Activated CD4-positive, alpha-beta T cell treated with anti-CD3 and anti-CD28 coated beads, Interleukin-10, Interleukin-2, amounts not matched to agents 100 ng/mL and 50 ng/mL, durations not matched to agents 16 hours and 8 hours (primary cell): ENCODE measurements at regions not wholly inside any gene's neighbourhood (a gene's known extent, or its start where the extent isn't known, plus 50 kb on each side); places are given as distances from the start of the nearest gene placed in this dataset.

ENCODE experiments used
- DNase-seq: peaks from one replicate; pipeline ENCODE4 v3.0.0-alpha.2; 2020

DNA sequence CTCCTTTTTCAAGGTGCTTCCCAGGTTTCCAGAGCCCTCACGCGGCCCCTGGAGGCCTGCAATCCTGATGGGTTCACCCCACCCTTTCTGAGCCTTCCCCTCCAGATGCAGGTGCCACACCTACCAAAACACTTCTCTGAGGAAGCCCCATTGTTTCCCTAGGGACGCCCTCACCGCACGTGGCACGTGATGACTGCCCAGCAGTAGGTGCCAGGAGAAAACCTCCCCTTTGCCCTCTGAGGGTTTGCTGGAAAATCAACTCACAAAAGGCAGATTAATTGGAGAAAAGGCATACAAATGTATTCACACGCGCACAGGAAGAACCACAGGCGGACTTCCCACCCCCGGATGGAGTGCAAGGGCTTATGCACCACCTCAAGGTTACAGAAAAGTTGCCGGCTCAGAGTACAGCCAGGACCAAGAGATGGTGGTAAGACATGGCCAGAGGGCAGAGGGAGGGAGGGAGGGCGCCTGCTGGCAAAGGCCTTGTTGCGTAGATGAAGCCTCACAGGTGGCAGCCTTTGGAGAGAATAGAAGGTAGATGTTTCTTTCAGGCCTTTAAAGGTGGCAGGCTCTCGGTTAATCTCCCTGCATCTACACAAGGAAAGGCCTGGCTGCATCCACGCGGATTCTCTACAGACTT is 269.4 kb upstream of the RAB6C start:
- DNase-seq = no peak

DNA sequence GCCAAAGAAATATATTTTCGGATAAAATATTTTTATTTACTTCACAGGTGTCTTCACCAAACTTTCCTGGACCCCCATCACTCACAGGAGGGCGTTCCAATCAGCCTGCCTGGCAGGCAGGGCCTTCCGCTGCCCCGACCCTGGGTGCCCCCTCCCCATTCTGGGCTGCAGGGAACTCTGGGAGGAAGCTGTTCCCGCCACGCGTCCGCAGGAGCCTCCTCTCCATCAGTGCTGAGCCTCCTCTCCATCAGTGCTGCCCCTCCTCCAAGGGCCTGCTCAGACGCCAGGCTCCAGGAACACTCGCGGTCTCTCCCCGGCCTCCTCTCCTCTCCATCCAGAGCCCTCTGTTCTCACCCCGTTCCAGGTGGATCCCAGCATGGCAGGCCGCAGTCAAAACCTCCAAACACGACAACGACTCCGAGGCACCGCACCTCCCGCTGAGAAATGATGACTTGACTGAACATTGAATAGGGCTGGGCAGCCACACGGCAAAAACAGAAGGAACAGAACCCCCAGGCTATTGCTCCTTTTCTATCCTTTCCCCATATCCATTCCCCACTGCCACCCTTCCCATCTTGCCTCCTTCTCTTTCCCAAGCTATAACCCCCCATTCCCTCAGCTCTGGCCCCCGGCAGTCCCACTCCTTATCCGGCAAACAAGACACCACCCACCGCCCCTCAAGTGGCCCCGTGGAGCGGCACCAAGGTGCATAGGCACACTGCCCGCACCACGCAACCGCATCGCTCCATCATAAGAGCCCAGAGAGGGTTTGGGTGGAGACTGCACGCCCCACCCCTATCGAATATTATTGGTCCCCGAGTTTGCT is 268.6 kb upstream of the RAB6C start:
- DNase-seq = no peak

DNA sequence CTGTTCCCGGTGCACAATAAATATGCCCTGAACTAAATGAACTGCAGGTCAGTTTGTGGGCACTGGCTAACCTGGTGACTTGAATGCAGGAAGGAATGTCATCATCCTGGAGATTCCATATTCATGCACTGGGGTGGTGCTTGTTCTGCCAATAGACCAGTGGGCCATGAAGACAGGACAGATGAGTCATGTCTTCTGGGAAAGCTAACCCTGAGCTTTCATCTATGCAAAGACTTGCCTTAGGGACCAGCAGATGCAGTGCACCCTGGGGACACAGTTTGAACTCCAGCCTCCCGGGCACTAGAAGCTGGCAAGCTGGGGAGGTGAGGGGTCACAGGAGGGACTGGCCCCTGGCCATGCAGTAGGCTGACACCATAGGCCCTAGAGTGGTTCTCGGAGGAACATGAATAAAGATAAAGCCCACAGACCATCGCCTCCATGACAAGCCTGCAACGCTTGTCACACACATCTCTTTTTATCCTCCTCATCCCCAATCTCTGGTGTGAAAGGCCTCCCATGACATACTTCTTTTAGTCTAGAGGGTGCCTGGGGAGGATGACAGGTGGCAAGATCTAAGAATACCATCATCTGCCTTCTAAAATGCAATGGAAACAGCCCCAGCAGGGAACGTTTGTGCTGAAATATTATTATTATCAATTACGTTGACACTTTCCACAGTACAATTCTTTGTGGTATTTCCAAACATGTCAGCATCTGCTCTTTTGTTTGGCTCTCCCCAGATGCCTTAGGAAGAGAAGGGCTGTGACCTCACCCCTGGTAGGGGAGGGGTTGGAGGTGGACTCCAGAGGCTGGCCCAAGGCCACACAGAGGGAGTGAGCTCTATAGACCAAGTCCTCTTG is 267.4 kb upstream of the RAB6C start:
- DNase-seq = no peak

GRCh38 chr2:129712676-129712985 is 266.8 kb upstream of the RAB6C start:
- DNase-seq = no peak

DNA sequence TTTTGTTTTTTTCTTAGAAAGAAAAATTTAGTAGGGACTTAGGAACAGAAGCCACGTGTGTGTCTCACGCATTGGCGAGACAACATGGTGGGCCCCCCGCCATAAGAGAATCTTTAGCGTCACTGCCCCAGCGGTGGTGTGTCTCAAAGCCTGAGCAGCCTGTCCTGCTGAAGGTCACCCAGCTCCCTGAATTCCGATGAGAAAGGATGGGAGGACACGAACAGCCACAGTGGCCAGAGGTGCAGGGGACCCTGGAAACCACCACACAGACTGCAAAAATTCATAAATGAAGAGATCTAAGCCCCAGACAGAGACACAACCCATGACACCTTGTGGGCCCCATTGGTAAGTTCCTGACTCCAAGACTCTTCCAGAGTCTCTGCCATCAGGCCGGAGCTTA is 266.1 kb upstream of the RAB6C start:
- DNase-seq = no peak

DNA sequence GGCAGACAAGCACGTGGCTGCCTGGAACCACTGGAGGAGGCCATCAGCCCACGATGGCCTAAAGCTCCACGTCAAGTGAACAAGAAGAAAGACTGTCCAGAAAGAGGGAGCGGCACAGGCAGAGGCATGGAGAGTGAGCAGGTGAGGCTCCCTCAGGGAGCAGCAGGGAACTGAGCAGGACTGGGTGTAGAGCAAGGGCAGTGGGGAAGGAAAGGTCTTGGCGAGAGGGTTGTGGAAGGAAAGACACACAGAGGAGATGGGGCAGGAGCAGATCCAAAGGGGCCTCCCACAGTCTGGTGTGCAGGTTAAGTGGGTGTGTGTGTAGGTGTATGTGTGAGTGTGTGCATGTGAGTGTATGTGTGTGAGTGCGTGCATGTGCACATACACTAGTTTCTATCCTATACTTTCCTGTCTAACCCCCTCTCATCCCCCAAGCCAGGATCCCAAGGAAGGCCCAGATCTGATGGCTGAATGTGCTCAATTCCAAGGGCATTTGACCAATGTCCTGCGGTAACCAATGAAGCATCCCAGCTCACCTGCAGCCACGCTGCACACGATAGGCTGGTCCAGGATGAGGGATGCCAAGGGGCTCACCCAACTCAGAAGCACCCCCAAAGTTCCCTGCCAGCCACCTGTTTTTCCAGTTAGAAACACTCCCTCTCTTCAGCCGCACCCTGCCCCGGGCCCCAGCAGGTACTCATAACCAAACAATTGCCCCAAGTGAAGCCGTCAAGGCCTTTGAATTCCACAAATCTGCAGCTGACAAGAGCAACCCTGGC is 262.5 kb upstream of the RAB6C start:
- no peak for DNase-seq

- no peak for DNase-seq
Measured at GRCh38 chr2:129717560-129718130, 261.8 kb upstream of the RAB6C start.

- no peak for DNase-seq
Measured at GRCh38 chr2:129719335-129719734, 260.1 kb upstream of the RAB6C start.

DNA sequence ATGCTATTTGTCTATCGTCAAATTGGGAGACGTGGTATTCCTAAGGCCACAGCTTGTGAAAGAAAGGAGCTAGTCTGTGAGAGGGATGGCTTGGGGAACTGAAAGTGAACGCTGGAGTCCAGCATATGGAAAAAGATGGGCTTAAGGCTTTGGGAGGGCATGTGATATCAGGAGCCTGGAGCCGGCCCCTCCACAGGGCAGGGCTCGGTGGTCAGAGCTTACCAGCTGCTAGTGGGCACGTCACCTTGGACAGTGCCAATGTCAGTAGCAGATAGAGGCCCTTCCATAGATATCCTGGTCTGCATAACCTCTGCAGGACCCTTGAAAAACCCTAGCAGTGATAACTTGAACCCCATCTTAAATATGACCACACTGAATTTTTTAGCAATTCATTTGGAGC is 259.1 kb upstream of the RAB6C start:
- DNase-seq = no peak

DNA sequence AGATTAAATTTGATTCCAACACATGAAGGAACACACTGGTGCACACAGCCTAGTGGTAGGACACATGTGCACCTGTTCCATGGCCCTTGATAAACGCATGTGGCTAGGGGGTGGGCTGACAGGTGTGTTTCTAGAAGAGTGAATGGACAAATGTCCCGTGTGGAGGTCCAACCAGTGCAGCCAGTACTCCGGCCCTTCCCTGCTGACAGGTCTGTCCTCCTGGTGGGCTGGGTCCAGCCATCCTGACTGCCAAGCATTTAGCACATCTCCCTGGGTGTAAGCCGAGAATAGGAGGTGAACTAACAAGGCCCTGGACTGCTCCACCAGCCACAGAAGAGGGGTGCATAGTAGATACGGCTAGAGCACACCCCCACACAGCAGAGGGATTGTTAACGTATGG is 258.7 kb upstream of the RAB6C start:
- DNase-seq = no peak

DNA sequence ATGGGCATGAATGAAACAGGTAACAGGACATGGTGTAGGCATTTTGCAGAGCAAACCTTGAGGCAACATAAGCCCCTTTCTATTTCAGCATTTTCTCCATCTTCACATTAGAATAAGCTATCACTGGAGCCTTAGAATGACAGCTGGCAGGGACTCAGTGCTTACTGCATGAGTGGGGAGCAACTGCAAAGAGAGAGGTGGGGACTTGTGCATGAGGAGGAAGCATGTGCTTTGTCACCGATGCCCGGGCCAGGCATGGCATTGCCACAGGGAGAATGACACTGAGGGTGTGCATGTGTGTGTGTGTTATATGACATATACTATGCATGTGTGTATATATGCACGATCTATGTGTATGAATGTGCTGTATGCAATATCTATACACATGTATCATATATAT is 258.2 kb upstream of the RAB6C start:
- DNase-seq = no peak

GRCh38 chr2:129721846-129722245 is 257.6 kb upstream of the RAB6C start:
- DNase-seq = no peak

DNA sequence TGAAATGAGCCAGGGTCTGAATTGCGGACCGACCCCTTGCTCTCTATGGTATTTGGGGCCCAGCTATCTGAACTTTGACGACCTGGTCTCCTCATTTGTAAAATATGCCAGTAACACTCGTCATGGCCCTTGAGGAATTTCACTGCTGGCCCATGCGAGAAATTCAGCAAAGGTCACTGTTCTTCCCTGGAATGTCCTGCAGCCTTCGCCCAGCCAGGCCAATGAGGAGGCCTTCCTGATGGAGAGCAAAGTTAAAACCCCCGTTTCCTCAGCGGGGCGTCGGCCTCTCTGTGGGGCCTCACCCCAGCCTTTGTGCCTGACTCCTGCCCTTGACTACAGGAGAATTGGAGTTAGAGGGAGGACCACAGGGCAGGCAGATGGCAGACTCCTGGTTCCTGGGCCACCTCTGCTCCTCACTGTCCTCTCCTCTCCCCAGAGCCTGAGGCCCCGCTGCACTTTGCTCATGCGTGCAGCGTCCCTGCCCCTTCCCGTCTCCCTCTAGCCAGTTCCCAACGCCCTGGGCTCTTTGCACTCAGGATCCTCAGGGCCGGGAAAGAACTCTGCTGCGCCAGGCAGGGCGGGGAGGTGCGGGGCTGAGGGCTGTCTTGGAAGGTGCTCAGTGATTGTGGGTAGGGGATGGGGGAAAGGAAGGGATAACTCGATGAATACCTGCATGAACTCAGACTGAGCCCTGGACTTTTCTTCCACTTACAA is 257.0 kb upstream of the RAB6C start:
- no peak for DNase-seq

- no peak for DNase-seq
Measured at GRCh38 chr2:129723277-129724020, 256.0 kb upstream of the RAB6C start.

DNA sequence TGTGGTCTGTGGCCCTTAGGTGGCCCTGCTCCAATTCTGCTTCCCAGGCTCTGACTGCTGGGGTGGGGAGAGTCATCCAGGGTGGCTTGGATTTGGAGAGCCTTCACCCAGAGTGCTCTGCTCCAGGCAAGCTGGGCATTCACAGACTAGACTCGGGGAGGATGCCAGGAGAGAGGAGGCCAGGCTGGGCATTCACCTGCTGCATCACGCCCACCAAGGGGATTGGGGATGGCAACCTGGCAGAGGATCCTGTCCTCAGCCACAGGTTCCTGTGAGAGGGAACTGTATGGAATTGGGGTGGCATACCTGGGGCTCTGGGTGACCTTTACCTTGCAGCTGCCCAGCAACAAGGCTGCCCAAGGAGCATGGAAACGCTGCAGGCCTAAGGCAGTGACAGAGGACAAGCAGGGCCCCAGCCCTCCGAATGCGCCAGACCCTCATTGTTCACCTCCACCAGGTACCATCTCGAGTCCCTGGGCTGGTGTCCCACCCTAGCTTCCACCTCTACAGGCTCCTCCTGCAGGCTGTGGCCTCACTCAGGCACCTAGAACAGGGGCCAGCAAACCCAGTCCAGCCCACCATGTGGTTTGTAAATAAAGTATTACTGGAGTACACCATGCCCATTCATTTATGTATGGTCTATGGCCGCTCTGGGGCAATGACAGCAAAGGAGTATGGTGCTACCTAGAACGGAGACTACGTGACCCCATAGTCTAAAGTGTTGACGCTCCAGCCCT is 255.3 kb upstream of the RAB6C start:
- DNase-seq = no peak

DNA sequence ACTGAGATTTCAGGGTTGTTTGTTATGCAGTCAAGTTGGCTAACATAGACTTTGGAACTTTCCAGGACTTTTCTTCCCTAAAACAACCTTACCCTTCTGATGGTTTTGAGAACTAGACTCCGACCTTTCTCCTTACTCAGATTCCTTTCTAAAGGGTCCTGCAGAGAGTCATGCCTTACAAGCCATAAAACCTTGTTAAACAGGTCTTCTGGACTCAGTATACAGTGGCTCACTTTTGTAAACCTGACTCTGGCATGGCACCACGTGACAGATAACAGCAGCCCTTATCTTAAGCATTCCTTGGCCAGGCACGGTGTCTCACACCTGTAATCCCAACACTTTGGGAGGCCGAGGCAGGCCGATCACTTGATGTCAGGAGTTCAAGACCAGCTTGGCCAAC is 253.2 kb upstream of the RAB6C start:
- DNase-seq = no peak

DNA sequence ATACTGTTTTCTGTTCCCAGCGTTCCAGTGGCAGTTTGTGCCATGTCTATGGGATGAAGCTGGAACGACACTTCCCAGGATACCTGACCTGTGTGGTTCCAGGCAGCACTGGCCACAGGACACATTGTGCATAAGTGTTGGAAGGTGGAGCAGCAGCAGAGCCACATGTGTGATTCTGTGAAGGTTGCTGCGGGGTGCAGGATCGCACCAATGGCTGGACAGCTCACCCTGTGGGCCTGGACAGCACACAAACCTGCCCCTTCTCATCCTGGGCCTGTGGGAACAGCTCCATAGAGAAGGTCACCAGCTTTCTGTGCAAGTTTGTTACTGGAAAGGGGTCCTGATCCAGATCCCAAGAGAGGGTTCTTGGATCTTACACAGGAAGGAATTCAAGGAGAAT is 252.2 kb upstream of the RAB6C start:
- no peak for DNase-seq

GRCh38 chr2:129728035-129728972 is 251.2 kb upstream of the RAB6C start:
- DNase-seq = no peak

- DNase-seq = no peak
Measured at GRCh38 chr2:129729011-129729410, 250.5 kb upstream of the RAB6C start.
